Vagina (tissue), 2 donors: ENCODE measurements at regions not wholly inside any gene's neighbourhood (a gene's known extent, or its start where the extent isn't known, plus 50 kb on each side); places are given as distances from the start of the nearest gene placed in this dataset.

Source experiments
- DNase-seq, 2 donors: peaks; one replicate each; pipeline ENCODE4 v3.0.0-alpha.2; 2017; ENCODE audit errors: extremely low spot score in 2 of 2
- H3K27ac ChIP-seq: fragments of 200-600 bp; sonication (generic); one replicate; pipeline ENCODE4 v1.5.1; 2019
- H3K27me3 ChIP-seq: fragments of 200-600 bp; sonication (generic); one replicate; pipeline ENCODE4 v1.5.1; 2019
- H3K36me3 ChIP-seq, 2 donors: fragments of 200-600 bp; sonication (generic); one replicate each; pipeline ENCODE4 v1.5.1; 2017 to 2019
- H3K4me1 ChIP-seq: fragments of 200-600 bp; sonication (generic); one replicate; pipeline ENCODE4 v1.5.1; 2019
- H3K4me3 ChIP-seq, 2 donors: fragments of 200-600 bp; sonication (generic); 1 replicate in 1 of 2; 2 replicates in 1 of 2; pipeline ENCODE4 v1.5.1; 2016 to 2019
- H3K9me3 ChIP-seq: fragments of 200-600 bp; sonication (generic); one replicate; pipeline ENCODE4 v1.5.1; 2019
- CTCF ChIP-seq, 3 experiments: fragments of 450-650 bp in 2 of 3; fragments of 200-600 bp in 1 of 3; sonication (generic) in 1 of 3; IDR thresholded peaks; one replicate each; pipeline ENCODE4 v1.5.1; 2017 to 2019; ENCODE audit warnings: antibody characterized with exemption in 3 of 3, mild to moderate bottlenecking in 2 of 3, moderate library complexity in 2 of 3
- POLR2A ChIP-seq, 2 donors: fragments of 450-650 bp; IDR thresholded peaks; one replicate each; pipeline ENCODE4 v1.6.1; 2017; ENCODE audit warnings: antibody characterized with exemption in 2 of 2, mild to moderate bottlenecking in 2 of 2, moderate library complexity in 2 of 2
- POLR2AphosphoS5 ChIP-seq, 2 donors: sonication (generic); formaldehyde crosslinking; IDR thresholded peaks; one replicate each; pipeline ENCODE4 v1.9.0; 2017; ENCODE audit warnings: antibody characterized with exemption in 2 of 2, mild to moderate bottlenecking in 2 of 2, low read depth in 1 of 2; ENCODE audit not compliant: insufficient read depth in 1 of 2
- intact Hi-C: fragments of 100-400 bp; cut with DNase I; formaldehyde crosslinking; loops from one replicate; pipeline ENCODE4 v1.15.1; 2023

GRCh38 chr15:95371664-95372063 lies 958.8 kb upstream of the NR2F2 start:
- H3K27ac ChIP-seq = no peak overlapping the region
- intact Hi-C loops = no loop called here
- no peaks in the 10 kb centered on the region for H3K4me1 ChIP-seq
- H3K36me3 ChIP-seq = no peaks in the 10 kb centered on the region
- TF ChIP-seq POLR2A (IDR thresholded peaks at IDR 0.05) (no peak), POLR2AphosphoS5 (IDR thresholded peaks at IDR 0.05; ENCODE audit: insufficient read depth in 1 of 2, low read depth in 1 of 2) (no peak)
- H3K27me3 ChIP-seq = no peaks in the 10 kb centered on the region
- no peak overlapping the region for H3K4me3 ChIP-seq
- DNase-seq = no peak
- H3K9me3 ChIP-seq = no peaks in the 10 kb centered on the region

DNA sequence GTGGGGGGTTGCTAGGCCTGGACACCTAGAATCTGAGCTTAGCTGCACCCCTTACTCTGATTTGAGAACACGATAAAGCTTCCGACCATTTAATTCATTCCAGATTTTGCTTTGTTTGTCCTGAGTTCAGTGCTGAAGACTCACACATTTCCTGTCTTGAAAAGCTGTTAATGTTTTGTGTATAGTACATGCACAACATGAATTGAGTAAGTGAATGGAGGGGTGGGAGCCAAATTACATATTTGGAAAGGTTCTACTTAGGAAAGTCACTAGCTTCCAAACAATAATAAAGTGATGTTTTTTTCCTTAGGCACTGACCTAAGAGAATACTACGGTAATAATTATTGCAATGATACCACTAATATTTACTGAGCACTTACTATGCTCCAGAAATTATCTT lies 955.2 kb upstream of the NR2F2 start:
- Histone ChIP-seq H3K4me1 (no peaks in the 10 kb centered on the region), H3K4me3 (no peak overlapping the region), H3K27ac (no peak overlapping the region), H3K9me3 (no peaks in the 10 kb centered on the region), H3K27me3 (no peaks in the 10 kb centered on the region), H3K36me3 (no peaks in the 10 kb centered on the region)
- intact Hi-C loops = no loop called here
- no peak for DNase-seq
- TF ChIP-seq CTCF (IDR thresholded peaks at IDR 0.05) = no peak
- TF ChIP-seq POLR2AphosphoS5 (IDR thresholded peaks at IDR 0.05; ENCODE audit: insufficient read depth in 1 of 2, low read depth in 1 of 2) = no peak
- TF ChIP-seq POLR2A (IDR thresholded peaks at IDR 0.05) = no peak

GRCh38 chr15:95377258-95377852 lies 953.1 kb upstream of the NR2F2 start:
- Histone ChIP-seq H3K27ac (no peak overlapping the region), H3K9me3 (no peaks in the 10 kb centered on the region), H3K36me3 (no peaks in the 10 kb centered on the region), H3K27me3 (no peaks in the 10 kb centered on the region), H3K4me1 (no peaks in the 10 kb centered on the region), H3K4me3 (no peak overlapping the region)
- no peak for TF ChIP-seq POLR2AphosphoS5 (IDR thresholded peaks at IDR 0.05; ENCODE audit: insufficient read depth in 1 of 2, low read depth in 1 of 2)
- TF ChIP-seq CTCF (IDR thresholded peaks at IDR 0.05) = no peak
- no peak for TF ChIP-seq POLR2A (IDR thresholded peaks at IDR 0.05)
- intact Hi-C loops = no loop called here
- no peak for DNase-seq

GRCh38 chr15:95394186-95395067 lies 936.1 kb upstream of the NR2F2 start:
- Histone ChIP-seq H3K36me3 (no peaks in the 10 kb centered on the region), H3K27ac (no peak overlapping the region), H3K4me3 (no peak overlapping the region), H3K9me3 (no peaks in the 10 kb centered on the region), H3K4me1 (no peaks in the 10 kb centered on the region), H3K27me3 (no peaks in the 10 kb centered on the region)
- DNase-seq = no peak
- intact Hi-C loops = no loop called here
- no peak for TF ChIP-seq CTCF (IDR thresholded peaks at IDR 0.05)
- no peak for TF ChIP-seq POLR2AphosphoS5 (IDR thresholded peaks at IDR 0.05; ENCODE audit: insufficient read depth in 1 of 2, low read depth in 1 of 2)
- TF ChIP-seq POLR2A (IDR thresholded peaks at IDR 0.05) = no peak

DNA sequence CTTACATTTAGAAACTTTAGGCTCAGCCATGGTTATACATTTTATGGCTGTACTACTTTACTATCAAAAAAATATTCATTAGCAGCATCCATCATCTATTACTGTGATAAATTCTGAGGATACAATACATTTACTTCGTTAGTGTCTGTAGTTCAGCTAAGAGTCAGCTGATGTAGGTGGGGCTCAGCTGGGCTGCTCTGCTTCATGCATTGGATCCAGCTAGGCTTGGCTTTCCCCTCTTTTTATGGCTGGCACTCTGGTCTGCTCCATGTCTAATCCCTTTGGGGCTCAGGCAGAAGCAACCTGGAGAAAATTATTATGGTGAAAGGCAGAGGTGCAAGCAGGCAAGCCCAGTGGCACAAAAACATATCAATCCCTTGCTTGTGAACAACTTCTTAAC lies 930.1 kb upstream of the NR2F2 start:
- H3K27me3 ChIP-seq = no peaks in the 10 kb centered on the region
- H3K4me1 ChIP-seq = no peaks in the 10 kb centered on the region
- intact Hi-C loops = no loop called here
- H3K9me3 ChIP-seq = no peaks in the 10 kb centered on the region
- no peak overlapping the region for H3K27ac ChIP-seq
- DNase-seq = no peak
- no peak overlapping the region for H3K4me3 ChIP-seq
- H3K36me3 ChIP-seq = no peaks in the 10 kb centered on the region
- TF ChIP-seq CTCF (IDR thresholded peaks at IDR 0.05) = no peak
- TF ChIP-seq POLR2AphosphoS5 (IDR thresholded peaks at IDR 0.05; ENCODE audit: insufficient read depth in 1 of 2, low read depth in 1 of 2) = no peak
- TF ChIP-seq POLR2A (IDR thresholded peaks at IDR 0.05) = no peak
